ENCODE measurements at regions not wholly inside any gene's neighbourhood (a gene's known extent, or its start where the extent isn't known, plus 50 kb on each side); places are given as distances from the start of the nearest gene placed in this dataset.

DNA sequence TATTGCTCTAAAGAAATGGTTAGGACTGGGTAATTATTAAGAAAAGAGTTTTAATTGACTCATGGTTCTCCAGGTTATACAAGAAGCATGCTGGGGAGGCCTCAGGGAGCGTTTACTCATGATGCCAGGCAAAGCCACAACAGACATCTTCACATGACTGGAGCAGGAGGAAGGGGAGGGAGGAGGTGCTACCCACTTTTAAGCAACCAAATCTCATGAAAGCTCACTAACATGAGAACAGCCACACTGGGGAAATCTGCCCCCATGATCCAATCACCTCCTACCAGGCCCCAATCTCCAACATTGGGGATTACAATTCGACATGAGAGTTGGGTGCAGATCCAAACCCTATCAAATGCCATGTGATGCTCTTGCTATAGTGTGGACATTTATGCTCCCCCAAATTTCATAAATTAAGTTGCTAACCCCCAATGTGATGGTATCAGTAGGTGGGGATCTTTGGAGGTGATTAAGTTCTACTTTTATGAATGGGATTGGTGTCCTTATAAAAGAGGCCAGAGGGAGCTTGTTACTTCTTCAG is 773.6 kb upstream of the CDH10 start:
- TF ChIP-seq FOXM1 (IDR thresholded peaks at IDR 0.05; ENCODE audit: borderline replicate concordance) (no peak), FOXA1 (IDR thresholded peaks at IDR 0.05) (no peak)
